SK-N-SH (cell line): ENCODE measurements at regions not wholly inside any gene's neighbourhood (a gene's known extent, or its start where the extent isn't known, plus 50 kb on each side); places are given as distances from the start of the nearest gene placed in this dataset.

Experiments
- CTCF ChIP-seq: fragments of 200-600 bp; sonication (generic); IDR thresholded peaks from 2 replicates; pipeline ENCODE4 v1.6.1; 2017; ENCODE audit warnings: antibody characterized with exemption, mild to moderate bottlenecking, moderate library complexity
- EP300 ChIP-seq, 2 experiments: IDR thresholded peaks; 2 replicates each; pipeline versions ENCODE4 v1.4.0 to v1.6.1; 2012; ENCODE audit warnings: borderline replicate concordance in 1 of 2, low read depth in 1 of 2, low read length in 1 of 2
- FOSL2 ChIP-seq: IDR thresholded peaks from 2 replicates; pipeline ENCODE4 v1.4.0; 2012; ENCODE audit warnings: low read depth, mild to moderate bottlenecking, moderate library complexity, borderline replicate concordance
- NRF1 ChIP-seq: IDR thresholded peaks from 2 replicates; pipeline ENCODE4 v1.6.1; 2012; ENCODE audit warnings: low read depth, mild to moderate bottlenecking, low read length
- POLR2AphosphoS5 ChIP-seq: IDR thresholded peaks from 2 replicates; pipeline ENCODE4 v1.6.1; 2012; ENCODE audit warnings: low read depth, low read length
- RAD21 ChIP-seq: IDR thresholded peaks from 2 replicates; pipeline ENCODE4 v1.6.1; 2012; ENCODE audit warnings: mild to moderate bottlenecking, low read length
- RCOR1 ChIP-seq: fragments of 150-350 bp; IDR thresholded peaks from 2 replicates; pipeline ENCODE4 v1.6.1; 2017; ENCODE audit warnings: antibody characterized with exemption, low read length
- SIN3A ChIP-seq: IDR thresholded peaks from 2 replicates; pipeline ENCODE4 v1.6.1; 2012; ENCODE audit warnings: low read depth, mild to moderate bottlenecking, low read length, moderate library complexity, borderline replicate concordance
- SMC3 ChIP-seq: IDR thresholded peaks from 2 replicates; pipeline ENCODE4 v1.6.1; 2012; ENCODE audit warnings: low read depth, low read length, improper control_type of control experiment
- TEAD4 ChIP-seq: IDR thresholded peaks from 2 replicates; pipeline ENCODE4 v1.4.0; 2012; ENCODE audit warnings: mild to moderate bottlenecking, borderline replicate concordance; ENCODE audit not compliant: insufficient read depth

- TF ChIP-seq CTCF (no peak), RAD21 (no peak), NRF1 (no peak), POLR2AphosphoS5 (no peak), RCOR1 (no peak), SIN3A (no peak), SMC3 (no peak), EP300 (IDR thresholded peaks at IDR 0.05; ENCODE audit: borderline replicate concordance in 1 of 2, low read depth in 1 of 2, low read length in 1 of 2) (no peak), TEAD4 (no peak), FOSL2 (no peak)
These were observed 63.3 kb upstream of the TAF1L start for GRCh38 chr9:32698706-32699277.
